Ovary (tissue), 3 donors: ENCODE measurements at regions not wholly inside any gene's neighbourhood (a gene's known extent, or its start where the extent isn't known, plus 50 kb on each side); places are given as distances from the start of the nearest gene placed in this dataset.

Experiments used
- CTCF ChIP-seq, 3 donors: fragments of 450-650 bp in 2 of 3; fragments of 200-600 bp in 1 of 3; IDR thresholded peaks; one replicate each; pipeline versions ENCODE4 v1.5.1 to v1.8.0; 2016 to 2022; ENCODE audit warnings: antibody characterized with exemption in 3 of 3, mild to moderate bottlenecking in 1 of 3
- EP300 ChIP-seq: sonication (generic); formaldehyde crosslinking; IDR thresholded peaks from one replicate; pipeline ENCODE4 v1.6.1; 2017; ENCODE audit warnings: antibody characterized with exemption
- POLR2A ChIP-seq: fragments of 450-650 bp; IDR thresholded peaks from one replicate; pipeline ENCODE4 v1.6.1; 2017; ENCODE audit warnings: antibody characterized with exemption, mild to moderate bottlenecking, moderate library complexity
- donor health status: DM: no; HTN: no; CAD: no.

GRCh38 chr5:155794795-155795194 is 532.2 kb upstream of the SGCD start:
- TF ChIP-seq CTCF (IDR thresholded peaks at IDR 0.05) (no peak), POLR2A (no peak), EP300 (no peak)
